Endothelial cell of hepatic sinusoid (primary cell): ENCODE measurements at regions not wholly inside any gene's neighbourhood (a gene's known extent, or its start where the extent isn't known, plus 50 kb on each side); places are given as distances from the start of the nearest gene placed in this dataset.
"Not testable (repeated sequence)": the region's sequence is repeated elsewhere in the genome, so short reads cannot be mapped to it uniquely, and the experiment has no call there.

Experiments used
- in situ Hi-C: cut with HindIII; loops from 2 replicates; pipeline ENCODE4 v1.10.0; 2017; ENCODE audit warnings: low sequenced_read_pairs

DNA sequence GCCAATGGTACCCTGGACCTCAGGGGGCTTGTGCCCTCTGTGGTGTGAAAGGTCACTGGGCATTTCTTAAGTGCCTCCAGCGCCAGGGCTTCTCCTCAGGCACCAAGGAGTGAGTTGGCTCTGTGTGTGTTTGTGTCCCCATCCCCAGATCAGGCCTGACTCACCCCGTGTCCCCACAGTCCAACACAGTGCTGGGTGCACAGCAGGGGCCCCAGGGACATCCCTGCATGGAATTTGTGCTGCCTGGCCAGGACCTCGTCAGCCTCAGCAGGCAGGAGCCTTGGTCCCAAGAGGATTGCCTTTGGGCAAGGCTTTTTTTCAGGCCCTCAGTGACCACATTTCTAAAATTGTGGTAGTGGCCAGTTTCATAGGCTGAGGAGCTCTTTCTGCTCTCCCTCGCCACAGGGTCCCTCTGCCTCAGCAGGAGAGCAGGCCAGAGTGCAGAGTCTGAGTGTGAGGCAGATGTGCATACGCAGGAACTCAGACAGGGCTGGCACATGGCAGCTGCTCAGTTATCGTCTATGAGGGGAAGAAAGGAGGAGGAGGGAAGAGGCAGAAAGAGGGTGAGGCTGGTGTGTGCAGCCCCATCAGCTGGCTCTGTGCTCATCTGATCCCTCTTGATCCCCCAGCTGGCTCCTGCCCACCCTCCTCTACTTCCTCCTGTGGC is 215.6 kb downstream of the RPLP1 start:
- in situ Hi-C loops = no loop called here

DNA sequence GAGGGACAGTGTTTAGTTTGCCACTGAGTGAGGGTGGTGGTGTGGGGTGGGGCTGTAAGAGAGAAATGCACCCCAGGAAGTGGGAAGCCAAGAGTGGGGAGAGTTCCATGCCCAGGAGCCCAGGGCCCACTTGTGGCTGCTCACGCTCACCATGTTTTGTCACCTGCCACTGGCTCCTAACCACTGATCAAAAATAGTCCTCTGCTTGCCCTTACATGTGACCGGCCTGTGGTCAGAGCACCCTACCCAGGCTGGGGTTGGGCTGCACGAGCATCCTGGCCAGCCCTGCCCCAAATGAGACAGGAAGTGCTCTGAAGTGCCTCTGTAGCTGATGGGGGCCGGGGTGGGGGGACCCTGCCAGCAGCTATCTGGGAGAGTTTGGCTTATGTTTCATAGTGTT is 216.3 kb downstream of the RPLP1 start:
- in situ Hi-C loops = no loop called here

DNA sequence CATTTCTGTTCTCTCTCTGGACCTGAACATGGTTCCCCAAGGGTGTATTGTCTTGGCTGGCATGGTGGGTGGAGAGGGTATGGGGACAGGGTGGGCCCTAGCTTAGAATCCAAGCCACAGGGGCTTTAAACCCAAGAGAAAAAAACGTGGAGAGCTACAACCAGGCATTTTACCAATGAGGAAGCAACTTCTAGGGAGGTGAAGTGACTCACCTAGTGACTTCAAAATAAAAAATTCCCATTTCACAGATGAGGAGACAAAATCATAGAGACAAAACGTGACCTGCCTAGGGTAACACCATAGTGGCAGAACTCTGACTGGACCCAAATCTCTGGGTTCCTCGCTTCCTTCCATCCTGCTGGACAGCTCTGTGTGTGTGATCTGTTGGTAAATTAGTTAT is 216.8 kb downstream of the RPLP1 start:
- in situ Hi-C loops = no loop called here

DNA sequence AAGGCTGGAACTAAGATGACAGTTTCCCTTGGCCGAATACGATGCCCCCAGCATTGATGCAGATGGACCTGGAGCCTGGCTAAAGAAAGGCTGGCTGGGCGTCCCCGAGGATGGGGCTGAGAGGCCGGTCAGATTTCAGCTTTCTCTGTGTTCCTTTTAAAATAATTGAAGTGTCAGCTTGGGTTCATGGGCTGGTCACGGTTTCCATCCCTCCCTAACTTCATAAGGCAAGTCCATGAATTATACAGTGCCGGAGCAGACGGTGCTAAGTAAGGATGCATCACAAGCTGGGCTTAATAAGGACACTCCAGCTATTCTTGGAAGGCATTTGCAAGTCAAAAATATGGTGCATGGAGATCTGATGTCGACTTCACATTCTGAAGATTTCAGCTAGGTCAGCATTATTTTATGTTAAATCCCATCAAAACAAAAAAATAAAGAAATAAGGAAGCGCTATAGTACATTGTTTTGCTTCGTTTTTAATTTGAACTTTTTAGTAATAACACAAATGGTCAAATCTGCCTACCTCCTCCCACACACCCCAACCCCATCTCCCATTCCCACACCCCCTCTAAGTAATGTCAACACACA is 220.8 kb downstream of the RPLP1 start:
- in situ Hi-C loops = no loop called here

DNA sequence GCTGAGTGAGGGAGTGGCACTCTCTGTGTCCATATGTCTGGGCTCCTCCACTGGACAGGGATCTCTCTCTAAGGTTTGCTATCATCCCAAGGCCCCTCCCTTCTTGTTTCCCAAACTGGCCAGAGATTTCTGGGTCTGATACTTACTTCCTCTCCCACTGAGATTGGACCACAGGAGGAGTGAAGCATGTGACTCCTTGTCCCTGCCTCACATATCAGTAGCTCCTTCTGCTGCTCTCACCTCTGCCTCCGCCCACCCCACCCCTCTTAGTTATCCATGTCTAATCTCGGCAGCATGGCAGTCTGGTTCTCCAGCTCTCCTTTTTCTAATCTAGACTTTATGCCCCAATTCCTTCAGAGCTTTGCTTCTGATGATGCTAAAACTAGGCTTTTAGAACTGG is 223.1 kb downstream of the RPLP1 start:
- in situ Hi-C loops = no loop called here

- in situ Hi-C loops = no loop called here
Observed at GRCh38 chr15:69677403-69677802, 224.8 kb downstream of the RPLP1 start.

DNA sequence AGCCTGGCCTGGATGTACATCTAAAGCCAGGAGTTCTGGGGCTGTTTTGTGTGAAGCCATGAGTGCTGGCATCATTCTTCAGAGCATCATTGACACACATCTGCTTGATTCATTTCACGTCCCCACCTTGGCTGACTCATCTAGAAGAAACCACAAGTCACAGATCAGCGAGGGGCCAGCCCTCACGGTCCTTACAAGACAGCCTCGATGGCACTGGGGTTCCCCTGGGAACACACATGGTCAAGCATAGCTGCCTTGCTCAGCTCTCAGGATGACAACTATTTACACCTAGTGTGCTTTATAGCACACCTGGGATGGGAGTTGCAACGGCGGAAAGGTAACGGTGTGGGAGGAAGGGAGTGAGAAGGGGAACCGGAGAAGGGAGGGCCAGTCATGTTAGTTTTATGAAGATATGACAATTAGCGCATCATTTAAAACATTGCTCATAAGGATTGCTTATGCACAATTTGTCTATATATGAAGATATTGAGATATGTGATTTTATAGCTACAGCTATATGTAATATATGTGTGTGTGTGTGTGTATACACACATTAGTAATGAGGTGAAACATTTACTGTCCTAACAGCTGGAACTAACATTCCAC is 227.1 kb downstream of the RPLP1 start:
- in situ Hi-C loops = no loop called here

DNA sequence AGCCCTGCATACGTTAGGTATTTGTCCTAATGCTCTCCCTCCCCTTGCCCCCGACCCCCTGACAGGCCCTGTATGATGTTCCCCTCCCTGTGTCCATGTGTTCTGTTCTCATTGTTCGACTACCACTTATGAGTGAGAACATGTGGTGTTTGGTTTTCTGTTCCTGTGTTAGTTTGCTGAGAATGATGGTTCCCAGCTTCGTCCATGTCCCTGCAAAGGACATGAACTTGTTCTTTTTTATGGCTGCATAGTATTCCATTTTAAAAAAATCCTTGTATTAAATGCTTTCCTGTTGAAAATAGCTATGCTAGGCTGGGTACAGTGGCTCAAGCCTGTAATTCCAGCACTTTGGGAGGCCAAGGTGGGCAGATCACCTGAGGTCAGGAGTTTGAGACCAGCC is 232.2 kb downstream of the RPLP1 start:
- in situ Hi-C loops = not testable (repeated sequence)

GRCh38 chr15:69685512-69686452 is 233.2 kb downstream of the RPLP1 start:
- in situ Hi-C loops = no loop called here

DNA sequence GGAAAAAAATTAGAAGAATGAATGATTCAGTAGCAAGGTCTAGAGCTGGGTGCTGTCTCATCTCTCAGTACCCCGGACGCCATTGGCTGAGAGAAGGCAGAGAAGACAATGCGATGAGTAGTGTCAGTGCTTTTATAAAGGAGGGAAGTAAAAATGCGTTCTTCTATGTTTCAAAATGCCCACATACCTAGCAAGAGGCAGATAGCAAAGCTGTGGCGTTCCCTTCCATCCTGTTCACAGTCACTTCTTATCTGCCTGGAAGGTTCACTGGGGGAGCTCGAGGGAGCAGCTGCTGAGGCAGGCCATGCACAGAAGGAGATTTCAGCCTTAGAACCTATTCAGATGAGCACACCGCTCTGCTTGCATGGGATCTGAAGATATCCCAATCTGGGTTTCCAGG is 234.0 kb downstream of the RPLP1 start:
- in situ Hi-C loops = no loop called here

- in situ Hi-C loops = no loop called here
Observed at GRCh38 chr15:69689133-69689532, 236.5 kb downstream of the RPLP1 start.

DNA sequence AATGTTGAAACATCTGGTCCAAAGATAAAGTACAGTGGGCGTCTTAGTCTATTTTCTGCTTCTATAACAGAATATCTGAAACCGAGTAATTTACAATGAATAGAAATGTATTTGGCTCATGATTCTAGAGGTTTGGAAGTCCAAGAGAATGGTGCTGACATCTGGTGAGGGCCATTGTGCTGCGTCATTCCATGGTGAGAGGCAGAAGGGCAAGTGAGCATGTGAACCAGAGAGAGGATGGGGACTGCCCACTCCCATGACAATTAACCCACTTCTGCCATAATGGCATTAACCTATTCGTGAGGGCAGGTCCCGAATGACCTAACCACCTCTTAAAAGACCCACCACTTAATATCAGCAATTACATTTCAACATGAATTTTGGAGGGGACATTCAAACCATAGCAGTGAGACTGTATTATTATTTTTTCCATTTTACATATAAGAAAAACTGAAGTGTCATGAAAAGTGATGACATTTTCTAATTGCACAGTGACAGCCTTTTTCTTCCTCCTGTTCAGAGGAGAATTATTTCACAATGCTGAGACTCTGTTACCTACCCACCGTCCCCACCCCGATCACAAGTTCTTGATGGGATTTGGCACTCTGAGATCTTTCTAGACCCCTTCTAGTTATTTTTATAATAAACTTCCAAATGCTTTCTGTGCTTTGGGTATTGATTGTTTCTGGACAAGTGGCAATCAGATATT is 238.8 kb downstream of the RPLP1 start:
- in situ Hi-C loops = no loop called here

DNA sequence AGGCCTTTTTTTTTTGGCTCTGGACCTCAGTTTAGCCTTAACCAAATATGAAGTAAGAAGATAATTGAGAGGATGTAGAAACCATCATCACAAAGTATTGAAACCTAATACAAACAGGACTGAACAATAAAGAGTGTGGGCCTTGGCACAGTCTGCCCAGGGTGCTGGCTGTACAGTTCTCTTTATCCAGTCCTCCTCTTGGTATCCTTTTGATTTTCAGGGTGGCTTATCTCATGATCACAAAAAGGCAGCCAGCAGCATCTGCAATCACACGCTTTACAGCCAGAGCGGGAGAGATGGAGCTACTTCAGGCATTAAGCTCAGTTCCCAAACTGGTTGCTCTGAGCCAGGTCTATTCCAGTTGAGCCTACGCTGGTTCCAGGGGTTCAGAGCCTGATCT is 239.7 kb downstream of the RPLP1 start:
- in situ Hi-C loops = no loop called here

DNA sequence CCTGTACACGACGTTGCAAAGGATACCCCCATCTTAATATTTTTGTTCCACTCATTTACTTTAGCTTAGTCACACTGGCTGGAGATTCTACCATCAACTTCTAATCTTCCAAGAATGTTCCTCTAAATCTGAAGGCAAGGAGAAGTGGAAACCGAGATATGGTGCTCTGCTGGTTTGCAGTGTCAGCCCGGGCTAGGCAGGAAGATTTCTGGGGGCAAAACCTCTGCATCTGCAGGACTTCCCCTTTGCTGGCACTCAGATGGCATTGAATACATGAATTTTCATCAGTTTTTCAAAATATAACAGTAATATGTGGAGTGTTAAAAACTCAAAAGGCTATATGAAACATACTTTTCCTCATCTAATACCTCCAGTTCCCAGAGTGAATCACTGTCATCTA is 240.4 kb downstream of the RPLP1 start:
- in situ Hi-C loops = no loop called here

GRCh38 chr15:69696946-69697345 is 244.3 kb downstream of the RPLP1 start:
- in situ Hi-C loops = no loop called here

DNA sequence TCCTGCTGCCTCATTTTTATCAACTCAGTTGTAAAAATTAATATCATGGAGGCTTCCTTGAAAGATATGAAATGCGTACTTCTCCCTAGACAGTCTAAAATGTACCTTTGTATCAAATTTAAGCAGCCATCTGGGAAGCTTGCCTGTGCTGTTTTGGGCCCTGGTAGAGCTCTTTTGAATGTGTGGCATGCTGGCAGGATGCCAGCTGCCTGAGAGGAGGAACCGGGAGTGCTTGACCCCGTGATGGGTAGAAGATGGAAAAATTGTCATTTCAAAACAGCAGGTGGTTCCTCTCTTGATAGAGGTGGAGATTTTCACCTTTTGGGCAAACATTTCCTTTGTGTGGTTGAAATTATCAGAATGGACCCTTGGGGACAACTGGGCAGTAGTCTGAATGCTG is 245.3 kb downstream of the RPLP1 start:
- in situ Hi-C loops = no loop called here

DNA sequence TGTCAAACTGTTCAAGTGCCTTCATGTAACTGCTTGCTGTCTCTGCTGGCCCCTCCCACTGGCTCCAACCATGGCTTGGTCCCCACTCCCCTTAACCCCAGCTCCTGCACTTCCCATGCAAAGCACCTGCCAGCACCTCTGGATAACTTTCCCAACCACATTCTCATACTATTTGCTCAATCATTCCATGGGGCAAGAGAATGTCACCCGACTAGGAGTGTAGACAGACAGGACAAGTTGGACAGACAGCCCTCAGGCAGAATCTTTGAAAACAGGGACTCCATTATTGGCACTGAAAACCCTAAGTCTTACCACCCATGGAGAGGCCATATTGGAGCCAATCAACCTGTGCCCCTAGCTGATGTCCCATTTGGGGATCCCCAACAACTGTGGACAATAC is 246.5 kb downstream of the RPLP1 start:
- in situ Hi-C loops = no loop called here

DNA sequence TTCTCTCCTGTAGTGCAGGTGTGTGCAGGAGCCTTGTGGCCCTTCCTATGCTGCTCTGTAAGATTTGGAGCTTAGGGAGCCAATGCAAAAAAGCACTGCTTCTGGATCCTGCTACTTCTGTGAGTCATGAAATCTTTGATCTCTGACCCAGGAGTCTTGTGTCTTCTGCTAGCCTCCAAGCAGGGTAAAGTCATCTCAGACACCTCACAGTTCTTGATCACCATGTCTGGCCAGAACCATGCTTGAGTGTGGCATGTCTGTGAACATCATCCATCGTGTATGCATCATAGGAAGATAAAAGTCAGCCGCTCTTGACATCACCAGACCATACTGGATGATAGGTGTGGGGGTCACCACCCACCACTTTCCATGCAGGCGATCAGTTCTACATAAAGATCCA is 247.8 kb downstream of the RPLP1 start:
- in situ Hi-C loops = no loop called here

DNA sequence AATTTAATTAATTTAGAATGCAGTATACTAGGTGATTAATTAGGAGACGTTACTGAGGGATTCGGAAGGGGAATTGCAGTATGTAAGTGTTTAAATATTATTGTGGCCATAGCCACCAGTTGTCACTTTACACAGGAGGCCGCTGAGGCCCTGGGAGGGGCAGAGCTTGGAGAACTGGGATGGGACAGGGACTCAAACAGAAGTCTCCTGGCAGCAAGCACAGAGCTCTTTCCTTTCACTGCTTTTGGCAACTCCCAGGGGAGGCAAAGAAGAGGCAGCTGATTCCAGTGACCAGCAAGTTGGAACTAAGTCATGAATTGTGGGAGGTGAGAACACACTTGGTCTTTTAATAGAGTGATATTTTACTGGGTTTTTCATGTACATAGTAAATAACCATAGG is 248.6 kb downstream of the RPLP1 start:
- in situ Hi-C loops = no loop called here

DNA sequence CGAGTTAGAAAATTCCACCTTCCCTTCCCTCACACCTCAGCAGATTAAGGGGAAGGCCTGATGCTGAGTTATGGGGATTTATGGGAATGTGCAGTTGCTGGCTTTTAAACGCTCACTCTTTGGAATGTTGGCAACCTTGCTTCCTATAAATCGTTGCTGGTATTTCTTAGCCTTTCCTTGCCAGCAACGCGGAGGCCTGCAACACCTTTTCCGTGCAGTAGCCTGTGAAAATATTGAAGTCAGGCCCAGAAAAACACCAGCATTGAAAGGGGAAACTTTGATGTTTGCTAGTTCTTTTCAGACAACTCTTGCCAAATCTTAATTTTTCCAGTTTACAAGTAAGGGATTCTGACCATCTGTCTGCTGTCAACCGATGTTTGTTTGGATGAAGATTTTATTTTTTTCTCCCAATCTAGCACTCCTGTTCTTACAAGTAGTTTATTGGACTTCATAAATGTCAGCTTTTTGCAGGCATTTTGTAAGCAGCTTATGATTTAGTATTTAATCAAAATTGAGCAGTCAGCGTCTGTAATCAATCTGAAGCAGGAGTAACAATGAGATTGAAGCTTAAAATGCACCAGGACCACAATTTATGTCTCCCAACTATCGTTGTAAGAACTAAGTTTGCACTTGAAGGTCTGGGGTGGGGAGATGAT is 251.0 kb downstream of the RPLP1 start:
- in situ Hi-C loops = no loop called here
